ENCODE measurements at regions not wholly inside any gene's neighbourhood (a gene's known extent, or its start where the extent isn't known, plus 50 kb on each side); places are given as distances from the start of the nearest gene placed in this dataset.

GRCh38 chr3:94611596-94611995, 548.7 kb downstream of the NSUN3 start:
- Histone ChIP-seq H4K20me1 (ENCODE audit: insufficient read depth, low read length) (no peaks in the 10 kb centered on the region), H3K27me3 (ENCODE audit: insufficient read depth, low read length) (no peaks in the 10 kb centered on the region), H3K27ac (ENCODE audit: low read depth, low read length) (no peak overlapping the region), H3K79me2 (ENCODE audit: insufficient read depth, low read length) (no peaks in the 10 kb centered on the region), H3K9me3 (ENCODE audit: low read depth, low read length) (peaks cover 1% of the 10 kb centered on the region), H3K4me1 (ENCODE audit: insufficient read depth, low read length) (no peaks in the 10 kb centered on the region), H3K4me2 (ENCODE audit: insufficient read depth, low read length) (no peak overlapping the region), H2AFZ (ENCODE audit: low read length) (no peak overlapping the region), H3K4me3 (ENCODE audit: insufficient read depth, low read length) (no peak overlapping the region), H3K36me3 (ENCODE audit: insufficient read depth, low read length) (no peaks in the 10 kb centered on the region)
- DNase-seq (ENCODE audit: insufficient read length, low spot score, missing footprints), result no peak
- no peak for TF ChIP-seq CTCF (IDR thresholded peaks at IDR 0.05; ENCODE audit: extremely low read depth, low read depth, low read length)

- Histone ChIP-seq H3K79me2 (ENCODE audit: insufficient read depth, low read length) (no peaks in the 10 kb centered on the region), H2AFZ (ENCODE audit: low read length) (no peak overlapping the region), H3K4me1 (ENCODE audit: insufficient read depth, low read length) (no peaks in the 10 kb centered on the region), H3K27ac (ENCODE audit: low read depth, low read length) (no peak overlapping the region), H3K4me3 (ENCODE audit: insufficient read depth, low read length) (no peak overlapping the region), H3K27me3 (ENCODE audit: insufficient read depth, low read length) (no peaks in the 10 kb centered on the region), H3K9me3 (ENCODE audit: low read depth, low read length) (peaks cover 1% of the 10 kb centered on the region), H3K4me2 (ENCODE audit: insufficient read depth, low read length) (no peak overlapping the region), H4K20me1 (ENCODE audit: insufficient read depth, low read length) (no peaks in the 10 kb centered on the region), H3K36me3 (ENCODE audit: insufficient read depth, low read length) (no peaks in the 10 kb centered on the region)
- TF ChIP-seq CTCF (IDR thresholded peaks at IDR 0.05; ENCODE audit: extremely low read depth, low read depth, low read length), result no peak
- DNase-seq (ENCODE audit: insufficient read length, low spot score, missing footprints), result no peak
These were observed 549.8 kb downstream of the NSUN3 start for GRCh38 chr3:94612631-94613030.

GRCh38 chr3:94614192-94614591, 551.3 kb downstream of the NSUN3 start:
- H3K9me3 ChIP-seq (ENCODE audit: low read depth, low read length), result peaks cover 1% of the 10 kb centered on the region
- H3K4me2 ChIP-seq (ENCODE audit: insufficient read depth, low read length), result no peak overlapping the region
- H3K36me3 ChIP-seq (ENCODE audit: insufficient read depth, low read length), result no peaks in the 10 kb centered on the region
- no peak overlapping the region for H3K4me3 ChIP-seq (ENCODE audit: insufficient read depth, low read length)
- H2AFZ ChIP-seq (ENCODE audit: low read length), result no peak overlapping the region
- no peak overlapping the region for H3K27ac ChIP-seq (ENCODE audit: low read depth, low read length)
- no peaks in the 10 kb centered on the region for H3K4me1 ChIP-seq (ENCODE audit: insufficient read depth, low read length)
- DNase-seq (ENCODE audit: insufficient read length, low spot score, missing footprints), result no peak
- H3K79me2 ChIP-seq (ENCODE audit: insufficient read depth, low read length), result no peaks in the 10 kb centered on the region
- TF ChIP-seq CTCF (IDR thresholded peaks at IDR 0.05; ENCODE audit: extremely low read depth, low read depth, low read length), result no peak
- no peaks in the 10 kb centered on the region for H4K20me1 ChIP-seq (ENCODE audit: insufficient read depth, low read length)
- H3K27me3 ChIP-seq (ENCODE audit: insufficient read depth, low read length), result no peaks in the 10 kb centered on the region

GRCh38 chr3:94615275-94616065, 552.6 kb downstream of the NSUN3 start:
- TF ChIP-seq CTCF (IDR thresholded peaks at IDR 0.05; ENCODE audit: extremely low read depth, low read depth, low read length), result no peak
- H3K27ac ChIP-seq (ENCODE audit: low read depth, low read length), result no peak overlapping the region

More at GRCh38 chr3:94615275-94616065, 552.6 kb downstream of the NSUN3 start:
- H3K4me2 ChIP-seq (ENCODE audit: insufficient read depth, low read length), result no peak overlapping the region
- H3K36me3 ChIP-seq (ENCODE audit: insufficient read depth, low read length), result no peaks in the 10 kb centered on the region
- H3K27me3 ChIP-seq (ENCODE audit: insufficient read depth, low read length), result no peaks in the 10 kb centered on the region
- H3K79me2 ChIP-seq (ENCODE audit: insufficient read depth, low read length), result no peaks in the 10 kb centered on the region
- H3K9me3 ChIP-seq (ENCODE audit: low read depth, low read length), result no peaks in the 10 kb centered on the region
- H3K4me1 ChIP-seq (ENCODE audit: insufficient read depth, low read length), result no peaks in the 10 kb centered on the region
- no peaks in the 10 kb centered on the region for H4K20me1 ChIP-seq (ENCODE audit: insufficient read depth, low read length)
- no peak for DNase-seq (ENCODE audit: insufficient read length, low spot score, missing footprints)
- H3K4me3 ChIP-seq (ENCODE audit: insufficient read depth, low read length), result no peak overlapping the region
- no peak overlapping the region for H2AFZ ChIP-seq (ENCODE audit: low read length)

Data from osteoblast (primary cell).